C4-2B (cell line): ENCODE measurements at regions not wholly inside any gene's neighbourhood (a gene's known extent, or its start where the extent isn't known, plus 50 kb on each side); places are given as distances from the start of the nearest gene placed in this dataset.

ENCODE experiments used
- CTCF ChIP-seq: fragments of 450-650 bp; conservative IDR thresholded peaks from 2 replicates; pipeline ENCODE4 v1.5.1; 2017; ENCODE audit warnings: mild to moderate bottlenecking
- ZFX ChIP-seq: fragments of 450-650 bp; IDR thresholded peaks from 2 replicates; pipeline ENCODE4 v1.6.1; 2017

GRCh38 chr3:10721101-10721500 is 94.9 kb upstream of the SLC6A11 start:
- TF ChIP-seq CTCF, result no peak
- TF ChIP-seq ZFX, result no peak
